ENCODE measurements at regions not wholly inside any gene's neighbourhood (a gene's known extent, or its start where the extent isn't known, plus 50 kb on each side); places are given as distances from the start of the nearest gene placed in this dataset.

- no peak for DNase-seq
Observed at GRCh38 chr13:31442571-31442970, 242.8 kb downstream of the B3GLCT start.

DNA sequence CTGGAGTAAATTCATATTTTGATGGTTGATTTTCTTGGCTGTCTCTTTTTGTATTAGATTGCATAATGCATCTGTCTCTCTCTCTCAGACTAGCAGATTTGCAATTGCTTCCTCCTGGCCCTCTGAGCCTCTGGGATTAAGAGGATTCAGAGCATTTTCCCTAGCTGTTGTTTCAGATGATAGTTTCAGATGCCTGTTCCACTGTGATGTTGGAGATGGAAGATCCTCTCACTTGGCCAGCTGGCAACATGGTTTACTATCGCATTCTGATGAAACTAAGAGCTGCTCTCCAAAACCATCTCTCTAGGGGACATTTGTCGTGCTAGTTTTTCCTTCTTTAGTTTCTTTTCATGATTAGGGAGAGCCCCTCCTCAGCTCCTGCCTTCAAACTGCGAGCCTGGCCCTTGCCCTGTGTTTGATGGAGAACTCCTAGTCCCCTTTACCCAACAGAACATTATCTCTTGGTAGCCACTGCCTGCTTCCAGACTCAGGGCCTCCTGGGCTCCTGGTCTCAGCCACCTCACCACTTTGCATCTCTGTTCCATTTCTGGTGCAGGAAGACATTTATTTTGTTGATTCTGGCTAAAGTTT is 244.6 kb downstream of the B3GLCT start:
- DNase-seq: no peak

DNA sequence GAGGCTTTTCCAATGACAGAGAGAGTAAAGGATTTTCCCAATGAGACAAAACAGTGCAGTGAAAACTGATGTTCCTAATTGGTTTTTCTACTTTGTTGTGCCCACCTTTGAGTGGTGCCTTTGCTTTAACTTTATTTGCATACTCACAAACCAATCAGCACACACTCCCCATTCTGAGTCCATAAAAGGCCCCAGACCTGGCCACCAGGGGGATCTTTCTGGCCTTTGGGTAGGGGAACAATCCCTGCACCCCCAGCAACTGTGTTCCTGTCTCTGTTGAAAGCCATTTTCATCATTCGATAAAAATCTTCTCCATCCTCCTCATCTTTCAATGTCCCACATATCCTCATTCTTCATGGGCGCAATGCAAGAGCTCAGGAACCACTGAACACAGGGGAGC is 252.8 kb downstream of the B3GLCT start:
- no peak for DNase-seq

GRCh38 chr13:31455581-31455980 is 255.8 kb downstream of the B3GLCT start:
- no peak for DNase-seq

DNA sequence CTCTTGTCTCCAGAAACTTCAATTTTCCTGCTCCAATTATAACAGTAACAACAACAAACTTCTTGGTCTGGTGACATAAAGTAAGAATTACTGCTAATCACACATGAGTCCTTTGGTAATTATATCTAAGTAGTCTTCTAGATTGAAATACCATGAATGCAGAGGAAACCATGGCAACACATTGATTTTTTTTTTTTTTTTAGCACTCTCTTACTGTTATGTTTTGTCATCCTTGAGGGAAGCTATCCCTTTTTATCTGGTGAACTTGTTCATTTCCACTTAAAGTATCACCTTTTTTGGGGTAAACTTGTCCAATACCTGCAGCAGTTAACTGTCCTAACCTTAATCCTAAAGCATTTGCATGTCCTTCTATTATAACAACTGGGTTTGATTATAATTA is 256.3 kb downstream of the B3GLCT start:
- DNase-seq: no peak

DNA sequence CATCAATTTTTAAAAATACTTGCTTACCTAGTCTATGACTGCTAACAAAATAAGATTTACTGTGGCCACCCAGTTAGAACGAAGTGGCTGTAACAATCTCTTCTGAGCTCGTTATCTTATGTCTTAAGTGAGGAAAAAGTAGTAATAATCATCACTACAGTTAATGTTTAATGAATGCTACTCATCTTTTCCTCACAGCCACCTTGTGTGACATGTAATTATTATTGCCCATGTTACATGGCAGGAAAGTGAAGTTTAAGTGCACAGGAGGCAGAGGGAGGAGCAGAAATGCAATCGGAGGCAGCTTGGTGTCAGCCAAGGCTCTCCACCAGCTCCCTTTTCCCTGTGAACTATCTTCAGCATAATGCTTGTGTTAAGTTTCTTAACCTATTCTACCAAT is 260.3 kb downstream of the B3GLCT start:
- DNase-seq: no peak

- DNase-seq: no peak
Observed at GRCh38 chr13:31461923-31462322, 262.1 kb downstream of the B3GLCT start.

GRCh38 chr13:31462766-31463165 is 263.0 kb downstream of the B3GLCT start:
- no peak for DNase-seq

DNA sequence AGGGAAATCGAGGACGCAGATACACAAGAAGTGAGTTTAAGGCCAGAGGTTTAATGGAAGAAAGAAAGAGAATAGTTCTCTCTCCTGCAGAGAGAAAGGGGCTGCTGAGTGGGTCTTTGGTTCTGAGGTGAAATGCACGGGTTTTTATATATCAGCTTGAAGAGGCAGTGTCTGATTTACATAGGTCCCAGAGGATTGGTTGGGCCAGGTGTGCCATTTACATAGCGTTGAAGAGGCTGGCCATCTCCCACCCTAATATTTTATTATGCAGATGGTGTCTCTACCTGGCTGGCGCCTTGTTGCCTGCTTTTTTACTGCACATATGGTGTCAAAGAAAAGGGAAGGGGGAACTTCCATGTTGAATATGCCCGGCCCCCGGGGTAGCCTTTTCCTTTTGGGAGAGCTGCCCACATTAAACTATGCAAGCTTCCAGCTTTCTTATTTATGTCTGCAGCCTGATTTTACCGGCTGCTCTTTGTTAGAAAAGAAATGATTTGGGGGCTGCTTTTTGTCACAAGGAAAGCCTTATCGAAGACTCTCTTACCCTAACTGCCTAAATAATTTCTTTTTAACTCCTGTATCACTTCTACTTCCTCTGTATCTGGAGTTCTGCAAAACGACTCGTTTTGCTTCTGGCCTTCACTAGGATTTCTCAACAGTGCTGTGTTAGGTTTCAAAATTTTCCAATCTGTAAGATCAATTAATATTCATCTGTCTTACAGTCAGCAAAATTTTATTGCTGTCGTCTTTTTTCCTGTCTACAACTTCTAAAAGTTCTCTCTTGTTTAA is 268.5 kb downstream of the B3GLCT start:
- DNase-seq: peak; percentile 80 to 84

GRCh38 chr13:31469377-31469776 is 269.6 kb downstream of the B3GLCT start:
- no peak for DNase-seq

GRCh38 chr13:31476266-31476665 is 263.1 kb upstream of the RXFP2 start:
- DNase-seq: no peak

- DNase-seq: no peak
Observed at GRCh38 chr13:31476753-31477152, 262.6 kb upstream of the RXFP2 start.

- DNase-seq: no peak
Observed at GRCh38 chr13:31477961-31478360, 261.4 kb upstream of the RXFP2 start.

- no peak for DNase-seq
Observed at GRCh38 chr13:31485183-31485582, 254.1 kb upstream of the RXFP2 start.

DNA sequence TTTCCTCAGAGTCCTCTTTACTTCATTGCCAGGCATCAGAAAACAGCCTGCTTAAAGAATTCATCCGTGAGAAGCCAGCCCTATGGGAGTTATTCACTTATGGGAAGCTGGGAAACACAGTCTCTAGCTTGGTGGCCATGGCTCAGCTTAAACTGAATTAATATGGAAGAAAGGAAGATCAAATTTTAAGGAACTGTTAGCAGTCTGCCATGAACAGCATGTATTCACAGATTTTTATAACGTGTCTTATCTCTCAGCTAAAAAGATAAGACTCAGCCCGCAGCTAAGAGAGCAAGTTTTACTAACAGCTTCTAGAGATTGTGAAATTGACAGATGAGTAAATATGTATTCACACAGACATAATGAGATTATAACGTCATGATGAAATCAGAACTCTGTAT is 253.7 kb upstream of the RXFP2 start:
- no peak for DNase-seq

GRCh38 chr13:31495336-31495735 is 244.0 kb upstream of the RXFP2 start:
- DNase-seq: no peak

- DNase-seq: no peak
Observed at GRCh38 chr13:31499274-31499673, 240.1 kb upstream of the RXFP2 start.

- DNase-seq: no peak
Observed at GRCh38 chr13:31503626-31504025, 235.7 kb upstream of the RXFP2 start.

GRCh38 chr13:31504918-31505317 is 234.4 kb upstream of the RXFP2 start:
- DNase-seq: no peak

DNA sequence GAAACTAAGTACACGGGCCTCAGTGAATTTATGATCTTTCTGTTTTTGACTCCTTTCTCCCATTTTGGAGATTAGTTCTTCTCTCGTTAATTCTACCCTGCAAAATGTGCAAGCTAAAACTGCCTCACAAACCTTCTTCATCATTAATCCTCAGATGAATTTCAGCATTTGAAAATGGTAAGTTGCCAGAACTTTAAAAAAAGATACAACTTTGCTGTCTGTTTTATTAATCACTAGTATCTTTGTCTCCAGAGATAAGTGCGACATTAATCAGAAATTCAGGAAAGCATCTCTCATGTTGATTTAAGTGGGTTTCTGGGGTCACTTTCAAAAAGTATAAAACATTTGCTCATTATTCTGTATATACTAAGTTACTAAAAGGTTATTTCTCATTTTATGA is 227.0 kb upstream of the RXFP2 start:
- no peak for DNase-seq

DNA sequence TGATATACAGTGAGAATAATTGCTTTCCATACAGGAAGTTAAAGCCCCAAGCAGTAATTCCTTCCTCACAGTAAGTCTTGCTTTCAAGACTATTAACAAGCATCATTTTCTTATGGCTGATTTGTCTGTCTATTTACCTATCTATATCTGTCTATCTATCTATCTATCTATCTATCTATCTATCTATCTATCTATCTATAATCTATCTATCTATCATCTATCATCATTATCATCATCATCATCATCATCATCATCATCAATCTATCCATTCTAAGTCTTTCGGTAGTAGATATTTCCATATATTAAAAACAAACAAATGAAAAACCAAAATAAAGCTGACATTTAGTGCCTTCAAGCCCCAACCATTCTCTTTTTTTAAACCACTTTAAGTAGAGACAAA is 224.4 kb upstream of the RXFP2 start:
- DNase-seq: no peak

GRCh38 chr13:31515427-31515826 is 223.9 kb upstream of the RXFP2 start:
- DNase-seq: no peak

DNA sequence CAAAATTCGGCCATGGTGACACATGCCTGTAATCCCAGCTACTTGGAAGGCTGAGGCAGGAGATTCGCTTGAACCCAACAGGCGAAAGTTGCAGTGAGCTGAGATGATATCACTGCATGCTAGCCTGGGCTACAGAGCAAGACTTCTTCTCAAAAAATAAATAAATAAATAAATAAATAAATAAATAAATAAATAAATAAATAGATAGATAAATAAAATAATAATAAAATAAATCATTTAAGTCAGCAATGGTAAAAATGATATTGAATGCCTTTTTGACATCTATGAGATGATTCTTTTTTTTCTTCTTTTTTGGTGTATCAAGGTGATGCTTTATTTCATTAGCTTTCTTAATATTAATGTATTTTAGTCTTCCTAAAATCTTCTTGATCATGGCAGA is 221.7 kb upstream of the RXFP2 start:
- DNase-seq: no peak

GRCh38 chr13:31518645-31519044 is 220.7 kb upstream of the RXFP2 start:
- no peak for DNase-seq

GRCh38 chr13:31521435-31521834 is 217.9 kb upstream of the RXFP2 start:
- no peak for DNase-seq
